Skeletal muscle tissue (tissue), 3 donors: ENCODE measurements at regions not wholly inside any gene's neighbourhood (a gene's known extent, or its start where the extent isn't known, plus 50 kb on each side); places are given as distances from the start of the nearest gene placed in this dataset.

Source experiments
- H3K27ac ChIP-seq: one replicate; pipeline ENCODE4 v1.7.0; 2013; ENCODE audit warnings: mild to moderate bottlenecking, low read depth, low read length, inconsistent platforms
- H3K27me3 ChIP-seq, 3 donors: one replicate each; pipeline ENCODE4 v1.7.0; 2013; ENCODE audit warnings: low read length in 3 of 3; ENCODE audit not compliant: control insufficient read depth in 3 of 3, insufficient read depth in 3 of 3
- H3K36me3 ChIP-seq, 3 donors: one replicate each; pipeline ENCODE4 v1.7.0; 2013; ENCODE audit warnings: low read length in 3 of 3; ENCODE audit not compliant: control insufficient read depth in 3 of 3, insufficient read depth in 3 of 3
- H3K4me1 ChIP-seq, 3 donors: one replicate each; pipeline ENCODE4 v1.7.0; 2013; ENCODE audit warnings: low read length in 3 of 3, mild to moderate bottlenecking in 3 of 3; ENCODE audit not compliant: control insufficient read depth in 3 of 3, insufficient read depth in 3 of 3
- H3K4me3 ChIP-seq, 3 donors: one replicate each; pipeline ENCODE4 v1.7.0; 2013; ENCODE audit warnings: low read length in 3 of 3
- H3K9ac ChIP-seq, 3 donors: one replicate each; pipeline ENCODE4 v1.7.0; 2013; ENCODE audit warnings: low read length in 3 of 3, mild to moderate bottlenecking in 3 of 3, moderate library complexity in 2 of 3, low read depth in 1 of 3
- H3K9me3 ChIP-seq, 3 donors: one replicate each; pipeline ENCODE4 v1.7.0; 2013; ENCODE audit warnings: low read length in 3 of 3; ENCODE audit not compliant: control insufficient read depth in 3 of 3
- donor health status: Osteomylitis.

- Histone ChIP-seq H3K27ac (no peak overlapping the region), H3K36me3 (no peaks in the 10 kb centered on the region), H3K9me3 (peaks cover 0 to 8% (median 3%) of the 10 kb centered on the region in 3 donors), H3K4me1 (no peaks in the 10 kb centered on the region), H3K27me3 (no peaks in the 10 kb centered on the region), H3K4me3 (no peak overlapping the region), H3K9ac (no peak overlapping the region)
Measured at GRCh38 chr11:39683951-39684554, 1775.4 kb downstream of the LRRC4C start.

DNA sequence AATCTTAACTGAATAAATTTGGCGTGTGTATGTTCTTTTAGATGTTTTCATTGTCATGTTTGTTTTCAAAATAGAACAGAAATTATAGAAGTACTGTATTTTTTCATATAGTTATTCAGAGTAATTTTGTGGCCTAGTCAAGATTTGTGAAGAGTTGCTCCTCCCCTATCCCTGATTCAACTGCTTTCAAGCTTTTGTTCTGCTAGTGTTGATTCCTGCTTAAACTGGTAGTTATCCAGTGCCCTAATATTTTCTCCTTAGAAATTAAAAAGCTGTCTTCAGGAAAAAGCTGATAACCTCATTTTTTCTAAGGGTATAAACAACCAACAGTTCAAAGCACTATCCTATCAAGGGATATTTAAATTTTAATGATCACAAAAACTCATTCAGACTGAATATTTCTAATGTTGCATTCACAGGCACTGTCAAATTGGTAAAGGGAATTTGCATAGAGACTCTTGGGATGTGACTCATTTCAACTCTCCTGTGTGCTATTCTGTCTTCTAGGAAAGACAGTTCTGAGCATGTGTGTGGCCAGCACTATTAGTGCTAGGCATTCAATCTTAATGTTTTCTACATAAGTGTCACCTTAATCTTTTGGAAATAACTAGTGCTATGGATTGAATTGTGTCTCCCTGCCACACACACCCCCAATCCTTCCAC is 1776.0 kb downstream of the LRRC4C start:
- peaks cover 0 to 8% (median 3%) of the 10 kb centered on the region in 3 donors for H3K9me3 ChIP-seq
- H3K4me1 ChIP-seq, result no peaks in the 10 kb centered on the region
- no peak overlapping the region for H3K4me3 ChIP-seq
- no peak overlapping the region for H3K9ac ChIP-seq
- H3K27ac ChIP-seq, result no peak overlapping the region
- no peaks in the 10 kb centered on the region for H3K36me3 ChIP-seq
- no peaks in the 10 kb centered on the region for H3K27me3 ChIP-seq

GRCh38 chr11:39681428-39681827 is 1778.0 kb downstream of the LRRC4C start:
- Histone ChIP-seq H3K4me1 (no peaks in the 10 kb centered on the region), H3K27me3 (no peaks in the 10 kb centered on the region), H3K9me3 (peaks cover 0 to 8% (median 3%) of the 10 kb centered on the region in 3 donors), H3K9ac (no peak overlapping the region), H3K36me3 (no peaks in the 10 kb centered on the region), H3K4me3 (no peak overlapping the region), H3K27ac (no peak overlapping the region)

GRCh38 chr11:39678996-39679395 is 1780.5 kb downstream of the LRRC4C start:
- H3K9ac ChIP-seq, result no peak overlapping the region
- no peak overlapping the region for H3K4me3 ChIP-seq

DNA sequence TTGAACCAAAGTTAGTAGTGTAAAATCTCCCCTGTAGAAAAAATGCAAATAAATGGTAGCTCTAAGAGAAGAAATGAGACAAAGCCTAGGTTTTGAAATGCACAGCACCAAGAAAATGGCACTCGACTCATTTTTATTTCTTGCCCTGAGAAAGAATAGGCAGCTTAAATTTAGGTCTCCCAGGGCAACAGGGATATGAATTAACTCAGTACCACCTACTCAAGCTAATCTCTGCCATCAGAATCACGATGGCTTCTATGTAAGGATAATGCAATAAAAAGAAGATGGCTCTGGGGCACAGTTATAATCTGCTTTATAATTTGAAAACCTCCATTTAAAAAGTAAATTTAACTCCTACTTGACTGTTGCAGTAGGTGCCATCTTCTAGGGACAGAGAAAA is 1784.3 kb downstream of the LRRC4C start:
- Histone ChIP-seq H3K9me3 (peaks cover 0 to 8% (median 3%) of the 10 kb centered on the region in 3 donors), H3K36me3 (no peaks in the 10 kb centered on the region), H3K9ac (no peak overlapping the region), H3K27ac (no peak overlapping the region), H3K4me3 (no peak overlapping the region), H3K4me1 (no peaks in the 10 kb centered on the region), H3K27me3 (no peaks in the 10 kb centered on the region)

More at GRCh38 chr11:39678996-39679395, 1780.5 kb downstream of the LRRC4C start:
- Histone ChIP-seq H3K9me3 (peaks cover 0 to 8% (median 3%) of the 10 kb centered on the region in 3 donors), H3K36me3 (no peaks in the 10 kb centered on the region), H3K27me3 (no peaks in the 10 kb centered on the region), H3K27ac (no peak overlapping the region), H3K4me1 (no peaks in the 10 kb centered on the region)

- no peak overlapping the region for H3K9ac ChIP-seq
- H3K36me3 ChIP-seq, result no peaks in the 10 kb centered on the region
- peaks cover 0 to 5% (median 0%) of the 10 kb centered on the region in 3 donors for H3K9me3 ChIP-seq
- H3K4me1 ChIP-seq, result no peaks in the 10 kb centered on the region
- H3K27ac ChIP-seq, result no peak overlapping the region
- no peaks in the 10 kb centered on the region for H3K27me3 ChIP-seq
- no peak overlapping the region for H3K4me3 ChIP-seq
Measured at GRCh38 chr11:39674761-39675160, 1784.7 kb downstream of the LRRC4C start.

GRCh38 chr11:39674024-39674423 is 1785.4 kb downstream of the LRRC4C start:
- no peaks in the 10 kb centered on the region for H3K9me3 ChIP-seq
- no peaks in the 10 kb centered on the region for H3K36me3 ChIP-seq
- H3K4me1 ChIP-seq, result no peaks in the 10 kb centered on the region
- no peaks in the 10 kb centered on the region for H3K27me3 ChIP-seq
- no peak overlapping the region for H3K27ac ChIP-seq
- no peak overlapping the region for H3K4me3 ChIP-seq
- no peak overlapping the region for H3K9ac ChIP-seq

DNA sequence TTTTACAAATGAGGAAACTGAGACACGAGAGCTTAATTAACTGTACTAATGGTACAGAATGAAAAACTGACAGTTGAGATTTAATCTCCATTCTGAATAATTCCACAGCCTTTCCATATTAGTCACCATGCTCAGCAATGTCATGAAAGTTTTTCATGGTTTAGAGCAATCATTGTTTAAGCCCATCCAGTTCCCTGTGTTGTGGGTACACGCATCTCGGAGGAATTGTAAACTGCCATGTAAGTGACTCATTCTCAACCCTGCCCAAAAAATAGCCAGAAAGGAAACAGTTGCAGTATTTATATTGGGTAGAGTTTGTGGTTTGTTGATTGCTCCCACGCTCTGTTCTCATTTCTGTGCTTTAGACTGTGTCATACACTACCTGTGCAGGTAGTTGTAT is 1790.8 kb downstream of the LRRC4C start:
- Histone ChIP-seq H3K4me1 (no peaks in the 10 kb centered on the region), H3K36me3 (no peaks in the 10 kb centered on the region), H3K9ac (no peak overlapping the region), H3K9me3 (peaks cover 0 to 1% (median 0%) of the 10 kb centered on the region in 3 donors), H3K27ac (no peak overlapping the region), H3K27me3 (no peaks in the 10 kb centered on the region), H3K4me3 (no peak overlapping the region)

DNA sequence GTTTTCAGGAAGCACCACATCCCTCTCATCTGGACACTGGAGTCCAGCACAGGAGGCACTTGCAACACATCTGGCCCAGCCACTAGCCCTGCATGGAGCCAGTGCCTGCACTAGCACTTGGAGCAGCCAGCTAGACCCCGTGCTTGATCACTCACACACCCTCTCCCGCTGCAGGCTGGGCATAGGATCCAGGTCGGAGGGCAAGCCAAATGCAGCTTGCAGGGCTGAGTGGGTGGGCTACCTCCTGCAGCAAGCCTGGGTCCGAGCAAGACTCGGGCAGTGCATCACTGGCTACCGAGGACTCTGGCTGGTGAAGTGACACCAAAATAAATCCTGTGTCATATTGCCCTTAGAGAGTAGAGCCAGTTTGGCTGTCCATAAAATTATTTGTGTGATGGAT is 1795.4 kb downstream of the LRRC4C start:
- Histone ChIP-seq H3K9me3 (peaks cover 0 to 5% (median 2%) of the 10 kb centered on the region in 3 donors), H3K36me3 (no peaks in the 10 kb centered on the region), H3K4me3 (no peak overlapping the region), H3K27ac (no peak overlapping the region), H3K27me3 (no peaks in the 10 kb centered on the region), H3K4me1 (no peaks in the 10 kb centered on the region), H3K9ac (no peak overlapping the region)

- Histone ChIP-seq H3K36me3 (no peaks in the 10 kb centered on the region), H3K27me3 (no peaks in the 10 kb centered on the region), H3K9ac (no peak overlapping the region), H3K27ac (no peak overlapping the region), H3K4me1 (no peaks in the 10 kb centered on the region), H3K4me3 (no peak overlapping the region), H3K9me3 (peaks cover 0 to 5% (median 2%) of the 10 kb centered on the region in 3 donors)
Measured at GRCh38 chr11:39661890-39662289, 1797.6 kb downstream of the LRRC4C start.
